SK-N-SH treated with all-trans-retinoic acid at 6 μM for 48 hours (cell line): ENCODE measurements at regions not wholly inside any gene's neighbourhood (a gene's known extent, or its start where the extent isn't known, plus 50 kb on each side); places are given as distances from the start of the nearest gene placed in this dataset.
A peak's percentile ranks its signal among the peaks of the same experiment; 100 is the strongest.

Experiments
- ATAC-seq: fragments of 200-7000 bp; cut with Tn5 transposase; 3 replicates; pipeline ENCODE4 v1.9.1; 2020; ENCODE audit warnings: mild to moderate bottlenecking, moderate library complexity
- ESRRG ChIP-seq: fragments of 250-450 bp; sonication (Bioruptor Pico); IDR thresholded peaks from 2 replicates; pipeline ENCODE4 v1.6.1; 2021; ENCODE audit warnings: mild to moderate bottlenecking
- GLIS3 ChIP-seq: fragments of 250-450 bp; sonication (Bioruptor Pico); IDR thresholded peaks from 2 replicates; pipeline ENCODE4 v1.5.0; 2020; ENCODE audit warnings: mild to moderate bottlenecking, moderate library complexity
- ISL1 ChIP-seq: fragments of 250-450 bp; sonication (Bioruptor Pico); IDR thresholded peaks from 2 replicates; pipeline ENCODE4 v2.1.2; 2022; ENCODE audit warnings: mild to moderate bottlenecking, moderate library complexity
- OSR1 ChIP-seq: fragments of 250-450 bp; sonication (Bioruptor Pico); IDR thresholded peaks from 2 replicates; pipeline ENCODE4 v1.8.0; 2022; ENCODE audit warnings: moderate library complexity, mild to moderate bottlenecking, inconsistent platforms
- PPARA ChIP-seq: fragments of 250-450 bp; sonication (Bioruptor Pico); IDR thresholded peaks from 2 replicates; pipeline ENCODE4 v1.5.0; 2020; ENCODE audit warnings: mild to moderate bottlenecking, borderline replicate concordance
- SNAI2 ChIP-seq: fragments of 250-450 bp; sonication (Bioruptor Pico); IDR thresholded peaks from 2 replicates; pipeline ENCODE4 v1.5.0; 2020; ENCODE audit warnings: mild to moderate bottlenecking, moderate library complexity
- TCF4 ChIP-seq: fragments of 250-450 bp; sonication (Bioruptor Pico); IDR thresholded peaks from 2 replicates; pipeline ENCODE4 v1.8.0; 2021; ENCODE audit warnings: mild to moderate bottlenecking, moderate library complexity, borderline replicate concordance
- ZC3H10 ChIP-seq: fragments of 250-450 bp; sonication (Bioruptor Pico); IDR thresholded peaks from 2 replicates; pipeline ENCODE4 v1.5.1; 2021; ENCODE audit warnings: mild to moderate bottlenecking, moderate library complexity
- ZFP3 ChIP-seq: fragments of 250-450 bp; sonication (Bioruptor Pico); IDR thresholded peaks from 2 replicates; pipeline ENCODE4 v1.5.0; 2020; ENCODE audit warnings: mild to moderate bottlenecking, moderate library complexity
- ZFP30 ChIP-seq: fragments of 450-650 bp; formaldehyde crosslinking; IDR thresholded peaks from 2 replicates; pipeline ENCODE4 v1.5.0; 2022; ENCODE audit warnings: mild to moderate bottlenecking, moderate library complexity
- ZNF565 ChIP-seq: fragments of 450-650 bp; formaldehyde crosslinking; conservative IDR thresholded peaks from 2 replicates; pipeline ENCODE4 v1.5.0; 2020; ENCODE audit warnings: low read depth, mild to moderate bottlenecking, moderate library complexity
- ZNF70 ChIP-seq: fragments of 450-650 bp; formaldehyde crosslinking; IDR thresholded peaks from 2 replicates; pipeline ENCODE4 v1.5.0; 2020; ENCODE audit warnings: mild to moderate bottlenecking, moderate library complexity
- ZNF8 ChIP-seq: fragments of 450-650 bp; formaldehyde crosslinking; IDR thresholded peaks from 2 replicates; pipeline ENCODE4 v1.5.0; 2020; ENCODE audit warnings: mild to moderate bottlenecking, moderate library complexity
- TF ChIP-seq, protein P1 (sequence below): fragments of 250-450 bp; sonication (Bioruptor Pico); IDR thresholded peaks from 2 replicates; pipeline ENCODE4 v1.5.1; 2021; ENCODE audit warnings: mild to moderate bottlenecking, moderate library complexity
- TF ChIP-seq, protein P2 (sequence below): fragments of 250-450 bp; sonication (Bioruptor Pico); IDR thresholded peaks from 2 replicates; pipeline ENCODE4 v1.5.1; 2020; ENCODE audit warnings: low read depth, mild to moderate bottlenecking, moderate library complexity
- TF ChIP-seq, protein P3 (sequence below): fragments of 250-450 bp; sonication (Bioruptor Pico); IDR thresholded peaks from 2 replicates; pipeline ENCODE4 v1.5.0; 2020; ENCODE audit warnings: mild to moderate bottlenecking, moderate library complexity
- TF ChIP-seq, protein P4 (sequence below): fragments of 250-450 bp; sonication (Bioruptor Pico); IDR thresholded peaks from 2 replicates; pipeline ENCODE4 v1.8.0; 2021; ENCODE audit warnings: low read depth, mild to moderate bottlenecking, moderate library complexity, borderline replicate concordance
- TF ChIP-seq, protein P5 (sequence below): fragments of 250-450 bp; sonication (Bioruptor Pico); IDR thresholded peaks from 2 replicates; pipeline ENCODE4 v1.8.0; 2020; ENCODE audit warnings: mild to moderate bottlenecking, moderate library complexity, borderline replicate concordance

DNA sequence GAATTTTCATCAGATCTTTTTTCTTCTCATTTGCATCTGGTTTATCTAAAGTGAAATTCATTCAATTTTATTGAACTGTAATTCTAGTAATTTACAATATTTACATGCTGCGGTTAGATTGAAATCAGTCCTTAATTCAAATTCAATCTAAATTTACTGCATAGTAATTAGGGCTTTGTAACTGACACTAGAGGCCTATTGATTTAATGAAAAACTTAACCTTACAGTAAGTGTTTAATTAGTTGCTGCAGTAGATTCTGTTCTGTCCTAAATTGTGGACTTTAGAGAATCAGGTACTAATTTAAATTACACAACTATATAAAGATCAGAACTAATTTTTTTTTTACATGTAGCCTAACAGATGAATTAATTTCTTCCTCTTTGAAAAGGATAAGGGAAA lies 758.8 kb upstream of the TENM3 start:
- TF ChIP-seq OSR1 (CRISPR knock-in tag): no peak
- no peak for ATAC-seq

DNA sequence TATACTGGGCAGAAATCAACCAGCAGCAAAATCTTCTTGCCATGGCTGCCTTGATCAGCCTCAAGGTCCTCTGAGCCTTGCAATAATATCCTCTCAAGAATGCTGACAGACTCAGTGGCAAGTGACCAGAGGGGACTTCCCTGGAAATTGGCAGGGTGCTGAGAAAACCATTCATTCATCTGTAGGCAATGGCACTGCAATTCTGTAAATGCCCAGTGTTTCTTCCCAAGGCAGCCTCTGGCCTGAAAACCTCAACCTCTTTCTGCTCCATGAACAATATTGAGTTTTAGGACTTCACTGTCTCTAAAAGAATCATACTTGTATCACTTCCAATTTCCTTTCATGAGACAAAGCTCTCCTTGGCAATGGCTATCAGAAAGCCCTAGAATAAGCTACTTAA lies 754.3 kb upstream of the TENM3 start:
- ATAC-seq: no peak
- TF ChIP-seq ZNF70 (no peak), ZNF565 (CRISPR knock-in tag) (no peak), ZNF8 (CRISPR knock-in tag) (no peak), ZFP30 (CRISPR knock-in tag) (no peak), GLIS3 (CRISPR knock-in tag) (no peak), TCF4 (no peak)
- TF ChIP-seq, protein P1, sequence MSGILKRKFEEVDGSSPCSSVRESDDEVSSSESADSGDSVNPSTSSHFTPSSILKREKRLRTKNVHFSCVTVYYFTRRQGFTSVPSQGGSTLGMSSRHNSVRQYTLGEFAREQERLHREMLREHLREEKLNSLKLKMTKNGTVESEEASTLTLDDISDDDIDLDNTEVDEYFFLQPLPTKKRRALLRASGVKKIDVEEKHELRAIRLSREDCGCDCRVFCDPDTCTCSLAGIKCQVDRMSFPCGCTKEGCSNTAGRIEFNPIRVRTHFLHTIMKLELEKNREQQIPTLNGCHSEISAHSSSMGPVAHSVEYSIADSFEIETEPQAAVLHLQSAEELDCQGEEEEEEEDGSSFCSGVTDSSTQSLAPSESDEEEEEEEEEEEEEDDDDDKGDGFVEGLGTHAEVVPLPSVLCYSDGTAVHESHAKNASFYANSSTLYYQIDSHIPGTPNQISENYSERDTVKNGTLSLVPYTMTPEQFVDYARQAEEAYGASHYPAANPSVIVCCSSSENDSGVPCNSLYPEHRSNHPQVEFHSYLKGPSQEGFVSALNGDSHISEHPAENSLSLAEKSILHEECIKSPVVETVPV (CRISPR knock-in tag): no peak
- TF ChIP-seq, all 23 proteins: peak for 0

DNA sequence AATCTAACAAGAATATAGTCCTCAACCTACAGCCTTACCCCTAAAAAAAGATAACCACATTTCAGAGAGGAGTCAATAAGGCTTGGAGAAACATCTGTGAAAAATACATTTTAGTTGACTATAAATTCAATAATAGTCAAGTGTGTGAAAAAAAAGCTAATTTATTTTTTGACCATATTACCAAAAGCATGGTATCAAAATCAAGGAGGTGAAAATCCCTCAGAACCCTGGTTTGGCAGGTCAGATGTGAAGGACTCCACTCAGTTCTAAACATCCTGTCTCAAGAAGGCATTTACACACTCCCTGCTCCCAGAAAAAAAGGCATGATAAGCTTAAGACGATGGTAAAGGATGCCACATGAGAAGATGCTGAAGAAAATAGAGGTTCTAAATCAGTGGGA lies 745.1 kb upstream of the TENM3 start:
- ATAC-seq: no peak
- no peak for TF ChIP-seq ZC3H10 (CRISPR knock-in tag)
- TF ChIP-seq ZNF70: peak; percentile 97
- no peak for TF ChIP-seq TCF4
- TF ChIP-seq GLIS3 (CRISPR knock-in tag): no peak
- TF ChIP-seq SNAI2 (CRISPR knock-in tag): no peak
- TF ChIP-seq, protein P2, sequence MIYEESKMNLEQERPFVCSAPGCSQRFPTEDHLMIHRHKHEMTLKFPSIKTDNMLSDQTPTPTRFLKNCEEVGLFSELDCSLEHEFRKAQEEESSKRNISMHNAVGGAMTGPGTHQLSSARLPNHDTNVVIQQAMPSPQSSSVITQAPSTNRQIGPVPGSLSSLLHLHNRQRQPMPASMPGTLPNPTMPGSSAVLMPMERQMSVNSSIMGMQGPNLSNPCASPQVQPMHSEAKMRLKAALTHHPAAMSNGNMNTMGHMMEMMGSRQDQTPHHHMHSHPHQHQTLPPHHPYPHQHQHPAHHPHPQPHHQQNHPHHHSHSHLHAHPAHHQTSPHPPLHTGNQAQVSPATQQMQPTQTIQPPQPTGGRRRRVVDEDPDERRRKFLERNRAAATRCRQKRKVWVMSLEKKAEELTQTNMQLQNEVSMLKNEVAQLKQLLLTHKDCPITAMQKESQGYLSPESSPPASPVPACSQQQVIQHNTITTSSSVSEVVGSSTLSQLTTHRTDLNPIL (CRISPR knock-in tag): no peak
- no peak for TF ChIP-seq ESRRG

DNA sequence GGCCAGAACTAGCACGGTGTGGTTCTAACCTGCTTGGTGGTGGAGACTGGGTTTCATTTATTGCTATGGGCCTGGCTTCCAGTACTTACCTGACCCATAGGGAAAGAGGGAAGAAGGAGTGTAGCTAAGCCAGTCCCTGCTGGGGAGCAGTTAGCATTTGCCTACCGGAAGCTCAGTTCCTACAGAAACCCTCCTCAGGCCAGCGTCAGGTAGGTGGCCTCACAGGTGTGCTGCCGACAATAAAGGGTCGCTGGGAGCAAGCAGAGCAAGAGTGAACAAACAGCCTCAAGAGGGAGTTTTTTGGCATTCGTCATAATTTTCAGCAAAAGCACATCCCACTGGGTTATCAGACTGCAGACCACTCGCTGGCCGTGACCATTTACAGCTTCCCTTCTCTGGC lies 740.6 kb upstream of the TENM3 start:
- no peak for ATAC-seq
- TF ChIP-seq ZFP30 (CRISPR knock-in tag) (no peak), PPARA (CRISPR knock-in tag) (no peak), SNAI2 (CRISPR knock-in tag) (no peak), ZFP3 (CRISPR knock-in tag) (no peak), OSR1 (CRISPR knock-in tag) (no peak), ZNF565 (CRISPR knock-in tag) (no peak), ZNF8 (CRISPR knock-in tag) (no peak), ISL1 (CRISPR knock-in tag) (no peak)
- TF ChIP-seq, protein P3, sequence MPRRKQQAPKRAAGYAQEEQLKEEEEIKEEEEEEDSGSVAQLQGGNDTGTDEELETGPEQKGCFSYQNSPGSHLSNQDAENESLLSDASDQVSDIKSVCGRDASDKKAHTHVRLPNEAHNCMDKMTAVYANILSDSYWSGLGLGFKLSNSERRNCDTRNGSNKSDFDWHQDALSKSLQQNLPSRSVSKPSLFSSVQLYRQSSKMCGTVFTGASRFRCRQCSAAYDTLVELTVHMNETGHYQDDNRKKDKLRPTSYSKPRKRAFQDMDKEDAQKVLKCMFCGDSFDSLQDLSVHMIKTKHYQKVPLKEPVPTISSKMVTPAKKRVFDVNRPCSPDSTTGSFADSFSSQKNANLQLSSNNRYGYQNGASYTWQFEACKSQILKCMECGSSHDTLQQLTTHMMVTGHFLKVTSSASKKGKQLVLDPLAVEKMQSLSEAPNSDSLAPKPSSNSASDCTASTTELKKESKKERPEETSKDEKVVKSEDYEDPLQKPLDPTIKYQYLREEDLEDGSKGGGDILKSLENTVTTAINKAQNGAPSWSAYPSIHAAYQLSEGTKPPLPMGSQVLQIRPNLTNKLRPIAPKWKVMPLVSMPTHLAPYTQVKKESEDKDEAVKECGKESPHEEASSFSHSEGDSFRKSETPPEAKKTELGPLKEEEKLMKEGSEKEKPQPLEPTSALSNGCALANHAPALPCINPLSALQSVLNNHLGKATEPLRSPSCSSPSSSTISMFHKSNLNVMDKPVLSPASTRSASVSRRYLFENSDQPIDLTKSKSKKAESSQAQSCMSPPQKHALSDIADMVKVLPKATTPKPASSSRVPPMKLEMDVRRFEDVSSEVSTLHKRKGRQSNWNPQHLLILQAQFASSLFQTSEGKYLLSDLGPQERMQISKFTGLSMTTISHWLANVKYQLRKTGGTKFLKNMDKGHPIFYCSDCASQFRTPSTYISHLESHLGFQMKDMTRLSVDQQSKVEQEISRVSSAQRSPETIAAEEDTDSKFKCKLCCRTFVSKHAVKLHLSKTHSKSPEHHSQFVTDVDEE (CRISPR knock-in tag): no peak
- TF ChIP-seq, protein P1 (CRISPR knock-in tag): no peak
- TF ChIP-seq, protein P4, sequence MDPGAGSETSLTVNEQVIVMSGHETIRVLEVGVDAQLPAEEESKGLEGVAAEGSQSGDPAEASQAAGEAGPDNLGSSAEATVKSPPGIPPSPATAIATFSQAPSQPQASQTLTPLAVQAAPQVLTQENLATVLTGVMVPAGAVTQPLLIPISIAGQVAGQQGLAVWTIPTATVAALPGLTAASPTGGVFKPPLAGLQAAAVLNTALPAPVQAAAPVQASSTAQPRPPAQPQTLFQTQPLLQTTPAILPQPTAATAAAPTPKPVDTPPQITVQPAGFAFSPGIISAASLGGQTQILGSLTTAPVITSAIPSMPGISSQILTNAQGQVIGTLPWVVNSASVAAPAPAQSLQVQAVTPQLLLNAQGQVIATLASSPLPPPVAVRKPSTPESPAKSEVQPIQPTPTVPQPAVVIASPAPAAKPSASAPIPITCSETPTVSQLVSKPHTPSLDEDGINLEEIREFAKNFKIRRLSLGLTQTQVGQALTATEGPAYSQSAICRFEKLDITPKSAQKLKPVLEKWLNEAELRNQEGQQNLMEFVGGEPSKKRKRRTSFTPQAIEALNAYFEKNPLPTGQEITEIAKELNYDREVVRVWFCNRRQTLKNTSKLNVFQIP (CRISPR knock-in tag): no peak
- TF ChIP-seq, protein P5, sequence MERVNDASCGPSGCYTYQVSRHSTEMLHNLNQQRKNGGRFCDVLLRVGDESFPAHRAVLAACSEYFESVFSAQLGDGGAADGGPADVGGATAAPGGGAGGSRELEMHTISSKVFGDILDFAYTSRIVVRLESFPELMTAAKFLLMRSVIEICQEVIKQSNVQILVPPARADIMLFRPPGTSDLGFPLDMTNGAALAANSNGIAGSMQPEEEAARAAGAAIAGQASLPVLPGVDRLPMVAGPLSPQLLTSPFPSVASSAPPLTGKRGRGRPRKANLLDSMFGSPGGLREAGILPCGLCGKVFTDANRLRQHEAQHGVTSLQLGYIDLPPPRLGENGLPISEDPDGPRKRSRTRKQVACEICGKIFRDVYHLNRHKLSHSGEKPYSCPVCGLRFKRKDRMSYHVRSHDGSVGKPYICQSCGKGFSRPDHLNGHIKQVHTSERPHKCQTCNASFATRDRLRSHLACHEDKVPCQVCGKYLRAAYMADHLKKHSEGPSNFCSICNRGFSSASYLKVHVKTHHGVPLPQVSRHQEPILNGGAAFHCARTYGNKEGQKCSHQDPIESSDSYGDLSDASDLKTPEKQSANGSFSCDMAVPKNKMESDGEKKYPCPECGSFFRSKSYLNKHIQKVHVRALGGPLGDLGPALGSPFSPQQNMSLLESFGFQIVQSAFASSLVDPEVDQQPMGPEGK: no peak
